ENCODE measurements at regions not wholly inside any gene's neighbourhood (a gene's known extent, or its start where the extent isn't known, plus 50 kb on each side); places are given as distances from the start of the nearest gene placed in this dataset.

GRCh38 chr5:179475208-179475751, 75.1 kb upstream of the RUFY1 start:
- H3K27ac ChIP-seq (ENCODE audit: low read depth, low read length, poor library complexity, severe bottlenecking): no peak overlapping the region
- no peak overlapping the region for H2AFZ ChIP-seq (ENCODE audit: low read length)
- no TSS peak for BruUV-seq (replicated peaks)
- no peak for TF ChIP-seq CTCF (conservative IDR thresholded peaks at IDR 0.05; ENCODE audit: low read length)
- no peak for TF ChIP-seq EZH2phosphoT487 (IDR thresholded peaks at IDR 0.05; ENCODE audit: borderline replicate concordance, low read depth, low read length)
- POLR2A ChIA-PET: no interaction called here
- H4K20me1 ChIP-seq (ENCODE audit: insufficient read depth, low read length): no peaks in the 10 kb centered on the region
- H3K9me2 ChIP-seq (ENCODE audit: insufficient read depth, low read length): no peaks in the 10 kb centered on the region
- H3K36me3 ChIP-seq (ENCODE audit: insufficient read depth, low read length): no peaks in the 10 kb centered on the region
- H3K79me2 ChIP-seq (ENCODE audit: insufficient read depth, low read depth, low read length): no peaks in the 10 kb centered on the region
- CTCF ChIA-PET (ENCODE audit: unreplicated experiment): no interaction called here
- no peak for DNase-seq (ENCODE audit: low spot score)
- H3K4me3 ChIP-seq (ENCODE audit: low read depth, low read length, poor library complexity, severe bottlenecking): no peak overlapping the region
- no peaks in the 10 kb centered on the region for H3K4me1 ChIP-seq (ENCODE audit: insufficient read depth, low read length, poor library complexity, severe bottlenecking)
- H3K9me3 ChIP-seq (ENCODE audit: low read length): no peaks in the 10 kb centered on the region
- no peak overlapping the region for H3K4me2 ChIP-seq (ENCODE audit: low read length)
- intact Hi-C loops (cut with micrococcal nuclease; ENCODE audit: unreplicated experiment): no loop called here

DNA sequence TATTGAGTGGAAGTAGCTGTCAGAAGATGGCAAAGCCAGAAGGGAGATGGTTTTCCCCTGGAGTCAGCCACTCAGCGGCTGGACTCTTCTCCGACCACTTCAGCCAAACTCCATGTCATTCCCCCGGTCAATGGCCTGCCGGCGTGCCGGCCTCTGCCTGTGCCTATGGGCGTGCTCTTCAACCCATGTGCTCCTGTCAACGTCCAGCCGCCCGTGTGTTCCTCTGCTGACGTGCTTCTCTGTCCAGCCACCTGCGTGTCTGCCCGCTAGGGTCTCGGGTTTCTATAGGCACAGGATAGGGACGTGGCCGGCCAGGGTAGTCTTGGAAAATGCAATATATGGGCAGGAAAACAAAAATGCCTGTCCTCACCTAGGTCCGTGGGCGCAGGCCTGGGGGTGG, 77.7 kb upstream of the RUFY1 start:
- BruUV-seq (replicated peaks): no TSS peak

More for the DNA sequence above, 77.7 kb upstream of the RUFY1 start:
- Histone ChIP-seq H3K9me3 (ENCODE audit: low read length) (no peaks in the 10 kb centered on the region), H3K4me1 (ENCODE audit: insufficient read depth, low read length, poor library complexity, severe bottlenecking) (no peaks in the 10 kb centered on the region), H3K36me3 (ENCODE audit: insufficient read depth, low read length) (no peaks in the 10 kb centered on the region), H2AFZ (ENCODE audit: low read length) (no peak overlapping the region), H4K20me1 (ENCODE audit: insufficient read depth, low read length) (no peaks in the 10 kb centered on the region), H3K4me3 (ENCODE audit: low read depth, low read length, poor library complexity, severe bottlenecking) (no peak overlapping the region), H3K9me2 (ENCODE audit: insufficient read depth, low read length) (no peaks in the 10 kb centered on the region), H3K79me2 (ENCODE audit: insufficient read depth, low read depth, low read length) (no peaks in the 10 kb centered on the region), H3K4me2 (ENCODE audit: low read length) (no peak overlapping the region), H3K27ac (ENCODE audit: low read depth, low read length, poor library complexity, severe bottlenecking) (no peak overlapping the region)
- TF ChIP-seq EZH2phosphoT487 (IDR thresholded peaks at IDR 0.05; ENCODE audit: borderline replicate concordance, low read depth, low read length) (no peak), CTCF (conservative IDR thresholded peaks at IDR 0.05; ENCODE audit: low read length) (no peak)
- ChIA-PET CTCF (ENCODE audit: unreplicated experiment) (no interaction called here), POLR2A (interaction anchor here (0.5 kb wide), 1 partner anchor 89 kb away, joined by 3 read pairs; no protein-coding TSS in a partner anchor)
- intact Hi-C loops (cut with micrococcal nuclease; ENCODE audit: unreplicated experiment): no loop called here
- DNase-seq (ENCODE audit: low spot score): no peak

Measured in OCI-LY7 (cell line).